NCI-H524 treated with DMSO at 0.1 percent for 48 hours (cell line): ENCODE measurements at regions not wholly inside any gene's neighbourhood (a gene's known extent, or its start where the extent isn't known, plus 50 kb on each side); places are given as distances from the start of the nearest gene placed in this dataset.

ENCODE experiments used
- DNase-seq: peaks from one replicate; lab custom pipeline; 2025; lab: John Stamatoyannopoulos, UW

DNA sequence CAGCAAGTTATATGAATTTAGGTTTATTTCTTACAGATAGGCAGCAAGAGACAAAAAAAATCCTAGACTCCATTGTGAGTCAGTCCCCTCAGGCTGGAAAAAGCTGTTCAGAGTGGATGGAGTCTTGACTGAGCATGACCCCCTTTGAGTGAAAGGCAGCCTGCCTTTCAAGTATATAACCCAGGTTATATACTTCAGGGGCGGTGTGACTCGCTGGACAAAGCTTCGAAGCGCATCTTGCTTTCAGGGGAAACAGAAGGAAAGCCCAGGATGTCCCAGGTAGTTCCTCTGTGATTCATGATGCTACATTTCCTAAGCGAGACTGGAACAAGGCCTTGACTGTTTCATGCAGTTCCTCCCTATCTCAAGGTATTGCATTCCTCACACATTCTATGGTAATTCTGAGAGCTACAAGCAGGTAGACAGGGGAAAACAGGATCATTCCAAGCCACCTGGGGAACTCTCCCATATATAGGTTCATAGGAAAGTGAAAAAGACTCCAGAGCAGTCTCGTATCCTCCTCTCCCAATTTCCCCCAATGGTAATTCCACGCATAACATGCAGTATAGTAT is 1244.1 kb upstream of the CDH6 start:
- DNase-seq, result no peak

DNA sequence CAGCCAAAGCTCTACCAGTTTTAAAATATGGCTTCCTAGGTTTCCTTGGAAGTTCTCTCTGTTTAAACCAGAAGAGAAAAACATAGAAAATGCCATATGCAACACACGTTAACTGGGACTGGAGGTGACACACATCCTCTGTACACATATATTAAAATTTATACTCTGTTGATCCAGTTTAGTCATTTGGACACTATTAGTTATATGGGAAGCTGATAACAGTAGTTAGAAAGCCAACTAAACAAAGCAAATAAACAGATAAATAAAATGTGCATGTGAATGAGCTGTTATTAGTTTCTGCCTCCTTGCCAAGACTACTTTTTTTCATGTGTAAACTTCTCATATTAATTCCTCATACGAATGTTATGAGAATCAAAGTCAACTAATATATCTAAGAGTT is 1249.2 kb upstream of the CDH6 start:
- DNase-seq, result no peak

DNA sequence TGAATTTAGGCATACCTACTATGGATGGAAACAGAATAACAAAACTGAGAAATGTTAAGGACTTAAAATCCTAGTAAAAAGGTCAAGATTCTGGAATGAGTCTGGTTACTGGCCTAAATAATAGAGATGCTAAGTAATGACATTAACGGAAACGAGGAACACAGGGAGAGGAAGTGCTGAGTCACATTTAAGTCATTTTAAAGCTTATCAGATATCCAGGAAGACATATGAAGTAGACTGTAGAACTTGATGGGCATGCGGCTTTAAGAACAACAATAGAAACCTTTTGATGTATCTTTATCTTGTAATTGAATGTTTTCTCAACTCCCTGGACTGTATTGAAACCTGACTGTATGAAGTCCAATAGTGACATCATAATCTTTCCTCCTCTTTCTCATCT is 1251.4 kb upstream of the CDH6 start:
- DNase-seq, result no peak

GRCh38 chr5:29939988-29940387 is 1253.5 kb upstream of the CDH6 start:
- DNase-seq, result no peak

- no peak for DNase-seq
Measured at GRCh38 chr5:29935371-29935770, 1258.1 kb upstream of the CDH6 start.

DNA sequence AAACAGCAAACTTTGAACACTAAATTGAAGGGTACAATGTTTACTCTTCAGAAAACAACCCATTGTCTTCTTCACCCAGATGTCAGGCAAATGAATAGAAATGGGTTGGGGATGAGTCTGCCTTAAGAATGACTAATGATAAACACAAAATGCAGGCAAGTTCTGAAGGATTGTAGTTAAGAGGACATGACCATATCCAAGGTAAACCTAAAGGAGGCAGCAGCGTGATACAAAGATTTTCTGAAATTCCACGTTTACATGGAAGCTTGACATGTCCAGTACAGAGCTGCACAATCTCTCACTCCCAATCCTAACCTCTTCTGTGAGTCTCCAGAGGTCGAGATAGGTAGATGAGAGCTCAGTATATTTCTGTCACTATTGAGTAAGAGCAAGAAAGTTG is 1263.2 kb upstream of the CDH6 start:
- DNase-seq, result no peak

DNA sequence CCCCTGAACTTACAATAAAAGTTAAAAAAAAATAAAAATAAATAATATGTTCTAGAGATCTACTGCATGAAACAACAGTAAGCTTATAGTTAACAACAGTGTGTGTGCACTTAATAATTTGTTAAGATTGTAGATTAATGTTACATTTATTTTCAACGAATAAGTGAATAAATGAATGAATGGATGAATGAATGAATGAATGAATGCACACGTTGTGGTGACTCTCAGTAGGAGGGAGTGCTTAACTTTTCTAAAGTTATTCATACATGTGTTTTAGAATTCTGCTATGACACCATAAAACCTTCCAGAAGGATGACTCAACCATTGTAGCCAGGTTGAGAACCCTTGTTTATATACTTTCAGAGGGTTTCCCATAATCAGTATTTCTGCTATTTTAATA is 1269.4 kb upstream of the CDH6 start:
- DNase-seq, result no peak

DNA sequence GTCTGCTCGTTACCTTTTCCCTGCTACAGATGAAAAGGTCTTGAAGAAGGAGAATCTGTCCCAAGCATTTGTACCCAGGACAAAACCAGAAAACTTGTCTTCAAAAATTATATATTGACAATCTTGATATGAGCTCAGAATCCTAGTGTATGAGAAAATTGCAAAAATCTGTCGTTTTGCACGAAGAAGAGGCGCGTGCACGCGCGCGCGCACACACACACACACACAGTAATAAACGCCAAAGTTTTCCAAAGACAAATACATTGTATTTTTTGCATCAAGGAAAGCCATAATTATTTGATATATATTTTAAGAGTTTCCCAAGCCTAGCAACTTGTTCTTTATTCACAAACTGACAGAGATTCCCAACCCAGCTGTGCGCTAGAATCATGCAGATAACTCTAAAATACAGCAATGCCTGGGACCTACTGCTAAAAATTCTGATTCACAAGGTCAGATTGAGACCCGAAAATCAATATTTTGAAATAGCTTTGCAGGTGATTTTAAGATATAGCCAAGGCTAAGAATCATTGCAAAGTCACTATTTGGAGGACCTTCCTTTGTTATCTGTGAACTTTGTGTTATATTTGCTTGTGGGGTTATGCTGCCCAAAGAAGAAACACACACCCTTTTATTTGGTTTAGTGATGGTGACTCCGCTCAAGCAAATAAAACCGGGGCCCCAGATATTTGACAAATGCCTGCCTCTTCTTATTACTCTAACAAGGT is 1287.7 kb upstream of the CDH6 start:
- no peak for DNase-seq

- no peak for DNase-seq
Measured at GRCh38 chr5:29902859-29903258, 1290.6 kb upstream of the CDH6 start.

GRCh38 chr5:29899583-29899982 is 1293.9 kb upstream of the CDH6 start:
- no peak for DNase-seq

GRCh38 chr5:29897916-29898315 is 1295.6 kb upstream of the CDH6 start:
- no peak for DNase-seq

DNA sequence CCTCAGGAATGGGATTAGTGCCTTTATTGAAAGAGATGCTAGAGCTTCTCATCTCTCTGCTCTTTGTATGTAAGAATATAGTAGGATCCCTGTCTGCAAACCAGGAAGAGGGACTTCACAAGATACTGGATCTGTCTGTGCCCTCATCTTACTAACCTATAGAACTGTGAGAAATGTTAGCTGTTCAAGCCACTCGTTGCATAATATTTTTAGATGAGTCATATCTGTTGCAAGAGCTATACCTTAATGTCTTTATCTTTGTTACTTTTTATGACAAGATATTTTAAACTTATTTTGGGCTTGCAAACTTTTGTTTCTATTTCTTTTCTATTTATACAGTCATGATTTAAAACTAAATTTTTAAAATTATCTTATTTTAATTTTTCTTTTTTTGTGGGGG is 1296.8 kb upstream of the CDH6 start:
- DNase-seq, result no peak

DNA sequence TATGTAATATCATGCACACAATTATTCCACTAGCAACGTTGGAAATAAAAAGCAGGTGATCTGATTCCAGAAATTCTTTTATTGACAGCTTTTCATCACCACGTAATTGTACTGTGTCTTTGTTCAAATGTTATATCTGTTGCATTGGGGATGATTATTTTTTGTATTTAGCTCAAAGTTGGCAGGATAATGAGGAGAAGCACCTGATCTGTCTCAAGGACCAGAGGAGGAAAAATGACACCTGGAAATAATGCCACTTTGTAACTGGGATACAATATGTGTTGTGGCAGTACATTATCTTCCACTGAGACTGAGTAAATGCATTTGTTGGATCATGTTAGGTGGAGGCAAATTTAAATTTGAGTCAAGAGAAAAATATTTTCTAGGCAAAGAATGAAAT is 1298.8 kb upstream of the CDH6 start:
- DNase-seq, result no peak

GRCh38 chr5:29889051-29889450 is 1304.4 kb upstream of the CDH6 start:
- DNase-seq, result no peak

- no peak for DNase-seq
Measured at GRCh38 chr5:29885595-29885994, 1307.9 kb upstream of the CDH6 start.

GRCh38 chr5:29882036-29882435 is 1311.5 kb upstream of the CDH6 start:
- DNase-seq, result no peak

GRCh38 chr5:29879401-29879800 is 1314.1 kb upstream of the CDH6 start:
- no peak for DNase-seq

DNA sequence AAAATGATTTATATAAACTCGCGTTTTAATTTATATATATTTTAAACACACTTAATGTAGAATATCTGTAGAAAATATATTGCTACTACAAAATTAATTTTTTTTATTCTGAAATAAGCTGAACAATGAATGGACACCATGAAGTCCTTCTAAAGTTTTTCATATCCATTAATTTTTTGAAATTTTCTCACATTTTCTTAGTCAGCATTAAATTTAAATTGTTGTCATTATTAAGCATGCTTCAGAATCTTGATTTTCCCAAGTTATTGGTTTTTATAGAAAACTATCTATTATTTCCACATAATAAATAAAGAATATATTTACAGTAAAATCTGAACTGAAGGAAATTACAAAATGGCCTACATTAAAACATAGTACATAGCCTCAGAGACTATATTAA is 1314.9 kb upstream of the CDH6 start:
- no peak for DNase-seq

DNA sequence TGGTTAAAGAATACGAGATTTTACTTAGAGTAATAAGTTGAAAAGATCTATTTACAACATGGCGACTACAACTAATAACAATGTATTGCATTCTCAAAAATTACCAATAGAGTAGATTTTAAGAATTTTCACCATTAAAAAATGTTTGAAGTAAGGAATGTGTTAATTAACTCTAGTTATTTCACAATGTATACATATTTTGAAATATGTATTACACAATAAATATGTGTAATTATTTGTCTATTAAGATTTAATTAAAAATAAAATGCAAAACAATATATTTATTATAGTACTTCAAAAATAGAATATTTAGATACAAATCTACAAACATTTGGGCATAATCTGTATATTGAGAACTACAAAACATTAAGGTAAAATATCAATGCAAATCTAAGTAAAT is 1326.3 kb upstream of the CDH6 start:
- DNase-seq, result no peak

DNA sequence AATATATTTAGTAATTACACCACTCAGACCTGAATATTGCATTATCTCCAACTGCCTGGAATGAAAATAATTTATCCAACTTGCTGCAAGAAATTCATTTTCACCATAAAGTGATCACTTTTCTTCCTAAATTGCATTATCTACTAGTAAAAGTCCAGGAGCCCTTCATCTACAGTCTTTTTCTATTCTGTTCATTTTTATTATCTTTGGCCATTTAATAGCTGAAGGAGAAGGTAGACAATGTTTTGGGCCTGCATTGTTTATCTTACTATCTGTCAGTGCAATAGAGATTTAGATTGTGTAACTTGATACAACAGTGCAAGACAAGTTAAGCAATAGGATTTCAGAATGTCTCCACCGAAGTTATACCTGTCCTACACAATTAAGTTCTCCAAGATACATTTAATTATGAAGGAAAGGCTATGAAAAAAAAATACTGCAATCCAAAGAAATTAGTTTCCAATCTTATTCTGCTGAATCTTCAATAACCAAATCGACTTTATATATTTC is 1339.7 kb upstream of the CDH6 start:
- DNase-seq, result no peak

DNA sequence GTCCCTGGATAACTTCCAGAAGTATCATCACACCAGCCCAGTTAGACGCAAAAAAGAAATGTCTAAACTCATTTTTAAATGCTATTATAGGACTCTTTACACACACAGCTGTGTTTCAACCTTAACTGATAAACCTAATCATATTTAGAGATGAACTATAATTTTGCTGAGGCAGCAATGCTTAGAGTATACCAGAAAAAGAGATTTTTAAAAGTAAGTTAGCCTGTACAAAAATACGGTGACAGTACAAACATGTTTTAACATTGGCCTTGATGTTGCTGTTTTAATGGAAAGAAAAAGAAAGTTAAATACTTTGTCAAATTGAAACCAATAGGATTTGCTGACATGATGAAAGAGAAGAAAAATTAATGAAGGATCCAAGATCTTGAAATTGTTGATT is 1341.2 kb upstream of the CDH6 start:
- DNase-seq, result no peak

DNA sequence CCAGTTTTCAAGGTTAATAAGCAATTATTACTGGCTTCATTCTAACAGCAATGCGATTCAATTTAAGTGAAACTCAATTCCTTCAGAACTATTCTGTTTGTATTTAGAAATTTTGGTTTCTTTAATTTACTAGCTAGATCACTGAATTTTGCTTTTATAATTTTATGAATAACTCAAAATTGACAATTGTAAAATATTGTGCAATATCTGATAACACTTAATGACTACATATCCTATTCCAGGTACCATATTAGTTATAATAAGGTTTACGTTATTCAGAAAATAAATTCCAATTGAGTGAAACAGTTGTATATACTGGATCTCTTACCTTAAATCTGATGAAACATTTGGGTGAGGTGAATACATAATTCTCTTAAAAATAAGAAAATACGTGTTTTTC is 1348.3 kb upstream of the CDH6 start:
- DNase-seq, result no peak

- no peak for DNase-seq
Measured at GRCh38 chr5:29833394-29833793, 1360.1 kb upstream of the CDH6 start.

DNA sequence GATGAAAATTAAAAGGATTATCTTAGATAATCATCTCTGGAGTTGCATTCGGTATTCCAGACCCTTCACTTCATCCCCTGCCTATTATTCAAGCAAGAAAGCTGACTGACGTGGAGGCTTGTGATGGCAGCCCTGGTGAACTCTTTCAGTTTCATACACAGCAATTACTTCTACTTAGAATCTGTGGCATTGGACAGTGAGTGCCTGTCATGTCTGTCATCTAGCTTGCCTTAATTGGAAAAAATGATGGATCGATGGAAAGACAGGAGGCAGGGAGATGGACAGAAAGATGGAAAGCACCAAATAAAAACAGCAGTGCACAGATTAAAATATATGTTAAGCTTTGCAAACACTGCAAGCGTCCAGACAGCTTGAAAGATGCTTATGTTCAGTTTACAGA is 1371.0 kb upstream of the CDH6 start:
- DNase-seq, result no peak
